AG09319 (cell line): ENCODE measurements at regions not wholly inside any gene's neighbourhood (a gene's known extent, or its start where the extent isn't known, plus 50 kb on each side); places are given as distances from the start of the nearest gene placed in this dataset.

ENCODE experiments used
- DNase-seq: peaks from one replicate; pipeline ENCODE4 v3.0.0-alpha.2; 2010; ENCODE audit warnings: low read depth; ENCODE audit errors: extremely low read depth
- CTCF ChIP-seq: IDR thresholded peaks from 2 replicates; pipeline ENCODE4 v1.5.1; 2011; ENCODE audit warnings: low read depth, mild to moderate bottlenecking, inconsistent platforms, low read length, moderate library complexity

- TF ChIP-seq CTCF = no peak
- DNase-seq = no peak
Measured at GRCh38 chr12:84727961-84728360, 184.6 kb downstream of the SLC6A15 start.

GRCh38 chr12:84726780-84727179 is 185.8 kb downstream of the SLC6A15 start:
- TF ChIP-seq CTCF = no peak
- no peak for DNase-seq

GRCh38 chr12:84723988-84724387 is 188.6 kb downstream of the SLC6A15 start:
- no peak for TF ChIP-seq CTCF
- no peak for DNase-seq

GRCh38 chr12:84719997-84720396 is 192.6 kb downstream of the SLC6A15 start:
- no peak for TF ChIP-seq CTCF
- no peak for DNase-seq

- no peak for TF ChIP-seq CTCF
- DNase-seq = no peak
Measured at GRCh38 chr12:84718906-84719305, 193.7 kb downstream of the SLC6A15 start.

- no peak for TF ChIP-seq CTCF
- no peak for DNase-seq
Measured at GRCh38 chr12:84712747-84713146, 199.9 kb downstream of the SLC6A15 start.

- TF ChIP-seq CTCF = no peak
- DNase-seq = no peak
Measured at GRCh38 chr12:84706374-84706773, 206.2 kb downstream of the SLC6A15 start.

- no peak for TF ChIP-seq CTCF
- DNase-seq = no peak
Measured at GRCh38 chr12:84704856-84705255, 207.7 kb downstream of the SLC6A15 start.
